Inflammatory macrophage (primary cell): ENCODE measurements at regions not wholly inside any gene's neighbourhood (a gene's known extent, or its start where the extent isn't known, plus 50 kb on each side); places are given as distances from the start of the nearest gene placed in this dataset.

ENCODE experiments used
- DNase-seq, 2 donors: peaks; one replicate each; pipeline ENCODE4 v3.0.0-alpha.2; 2020 to 2022

- no peak for DNase-seq
Observed at GRCh38 chr6:149184523-149184922, 133.0 kb upstream of the TAB2 start.

DNA sequence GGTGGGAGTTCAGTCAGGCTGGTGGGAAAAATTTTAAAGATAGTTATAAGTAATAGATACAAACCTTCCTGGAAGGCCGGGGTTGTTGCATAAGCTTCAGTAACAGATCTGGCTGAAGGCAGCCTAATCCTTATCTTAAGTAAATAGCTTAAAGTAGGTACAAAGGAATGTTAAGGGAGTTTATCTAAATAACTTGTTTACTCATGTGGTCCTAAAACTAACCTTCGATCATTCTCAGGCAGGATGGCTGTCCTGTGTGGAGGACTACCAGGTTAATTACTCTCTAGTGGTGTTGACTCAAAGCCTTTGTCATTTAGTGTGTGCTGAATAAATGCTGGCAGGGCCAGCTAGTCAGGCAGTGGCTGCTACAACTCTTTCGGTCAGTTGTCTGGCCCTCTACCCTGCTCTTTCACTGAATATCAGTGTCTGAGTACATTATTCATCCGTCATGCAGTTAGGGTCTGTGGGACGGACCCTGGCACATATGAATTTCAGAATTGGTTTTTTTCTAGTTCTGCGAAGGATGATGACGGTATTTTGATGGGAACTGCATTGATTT lies 131.6 kb upstream of the TAB2 start:
- DNase-seq = no peak

DNA sequence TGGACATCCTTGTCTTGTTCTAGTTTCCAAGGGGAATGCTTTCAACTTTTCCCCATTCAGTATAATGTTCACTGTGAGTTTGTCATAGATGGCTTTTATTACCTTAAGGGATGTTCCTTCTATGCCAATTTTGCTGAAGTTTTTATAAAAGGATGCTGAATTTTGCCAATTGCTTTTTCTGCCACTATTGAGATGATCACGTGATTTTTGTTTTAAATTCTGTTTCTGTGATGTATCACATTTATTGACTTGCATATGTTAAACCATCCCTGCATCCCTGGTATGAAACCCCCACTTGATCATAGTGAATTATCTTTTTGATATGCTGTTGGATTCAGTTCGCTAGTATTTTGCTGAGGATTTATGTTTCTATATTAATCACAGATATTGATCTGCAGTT lies 130.6 kb upstream of the TAB2 start:
- DNase-seq = no peak

- peak; percentile 64 to 74 for DNase-seq
Observed at GRCh38 chr6:149190224-149190831, 127.2 kb upstream of the TAB2 start.

DNA sequence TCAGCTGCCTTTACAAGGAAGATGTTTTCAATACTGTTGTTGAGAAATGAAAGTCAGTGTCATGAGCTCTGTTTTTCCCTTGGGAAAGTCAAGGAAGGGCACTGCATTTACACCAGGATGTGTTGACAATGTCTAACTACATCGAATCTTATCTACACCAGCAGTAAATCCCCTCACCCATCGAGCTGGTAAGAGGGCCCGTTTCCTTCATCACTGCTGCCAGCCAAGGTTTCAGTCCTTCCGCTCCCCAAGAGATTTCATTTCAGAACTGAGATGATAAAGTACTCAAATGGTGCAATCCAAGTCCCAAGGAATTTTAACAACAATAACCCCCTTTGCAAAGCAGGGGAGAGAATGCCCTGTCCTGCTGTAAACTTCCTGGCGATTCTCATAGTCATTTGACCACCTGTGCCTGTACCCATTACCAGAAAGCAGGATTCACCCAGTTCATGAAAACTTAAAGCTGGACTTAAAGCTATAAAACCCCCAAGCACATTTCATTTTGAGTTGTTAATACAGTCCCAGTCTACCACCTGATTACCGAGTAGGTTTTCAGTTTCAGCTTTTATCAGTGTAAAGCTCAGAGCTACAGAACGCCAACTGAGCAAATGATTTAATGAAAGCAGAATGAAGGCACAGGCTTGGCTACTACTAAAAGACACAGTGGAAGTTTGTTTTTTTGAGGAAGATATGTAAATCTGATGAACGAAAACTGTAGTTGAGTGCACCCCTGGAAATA lies 122.5 kb upstream of the TAB2 start:
- no peak for DNase-seq

- DNase-seq = no peak
Observed at GRCh38 chr6:149196091-149196490, 121.4 kb upstream of the TAB2 start.

- DNase-seq = no peak
Observed at GRCh38 chr6:149197482-149197881, 120.0 kb upstream of the TAB2 start.

GRCh38 chr6:149198265-149198664 lies 119.2 kb upstream of the TAB2 start:
- DNase-seq = no peak

GRCh38 chr6:149200282-149200945 lies 117.1 kb upstream of the TAB2 start:
- DNase-seq = no peak

- no peak for DNase-seq
Observed at GRCh38 chr6:149201068-149201655, 116.3 kb upstream of the TAB2 start.

GRCh38 chr6:149202100-149202499 lies 115.4 kb upstream of the TAB2 start:
- no peak for DNase-seq

GRCh38 chr6:149202952-149203351 lies 114.6 kb upstream of the TAB2 start:
- no peak for DNase-seq

GRCh38 chr6:149203509-149203908 lies 114.0 kb upstream of the TAB2 start:
- no peak for DNase-seq

DNA sequence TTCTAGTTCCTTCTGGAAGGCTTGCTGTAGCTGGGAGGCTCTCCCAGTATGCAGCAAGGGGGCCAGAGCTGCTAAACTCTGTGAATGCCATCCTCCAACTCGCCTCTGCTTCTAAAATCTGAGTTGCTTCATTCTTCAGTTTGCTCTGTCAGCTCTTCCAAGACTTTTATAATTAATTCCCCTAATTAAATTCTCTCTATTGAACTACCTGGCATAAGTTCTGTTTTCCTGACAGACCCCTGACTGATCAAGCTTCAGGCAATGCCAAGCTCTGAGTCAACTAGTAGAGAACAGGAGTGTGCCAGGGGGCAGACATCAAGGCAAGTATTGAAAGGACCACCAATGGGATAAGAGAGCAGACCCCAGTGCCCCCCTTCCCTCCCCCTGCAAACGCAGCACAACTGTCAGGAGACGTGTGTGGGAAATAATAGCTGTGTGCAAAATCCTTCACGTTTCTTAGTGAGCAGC lies 109.3 kb upstream of the TAB2 start:
- DNase-seq = no peak

DNA sequence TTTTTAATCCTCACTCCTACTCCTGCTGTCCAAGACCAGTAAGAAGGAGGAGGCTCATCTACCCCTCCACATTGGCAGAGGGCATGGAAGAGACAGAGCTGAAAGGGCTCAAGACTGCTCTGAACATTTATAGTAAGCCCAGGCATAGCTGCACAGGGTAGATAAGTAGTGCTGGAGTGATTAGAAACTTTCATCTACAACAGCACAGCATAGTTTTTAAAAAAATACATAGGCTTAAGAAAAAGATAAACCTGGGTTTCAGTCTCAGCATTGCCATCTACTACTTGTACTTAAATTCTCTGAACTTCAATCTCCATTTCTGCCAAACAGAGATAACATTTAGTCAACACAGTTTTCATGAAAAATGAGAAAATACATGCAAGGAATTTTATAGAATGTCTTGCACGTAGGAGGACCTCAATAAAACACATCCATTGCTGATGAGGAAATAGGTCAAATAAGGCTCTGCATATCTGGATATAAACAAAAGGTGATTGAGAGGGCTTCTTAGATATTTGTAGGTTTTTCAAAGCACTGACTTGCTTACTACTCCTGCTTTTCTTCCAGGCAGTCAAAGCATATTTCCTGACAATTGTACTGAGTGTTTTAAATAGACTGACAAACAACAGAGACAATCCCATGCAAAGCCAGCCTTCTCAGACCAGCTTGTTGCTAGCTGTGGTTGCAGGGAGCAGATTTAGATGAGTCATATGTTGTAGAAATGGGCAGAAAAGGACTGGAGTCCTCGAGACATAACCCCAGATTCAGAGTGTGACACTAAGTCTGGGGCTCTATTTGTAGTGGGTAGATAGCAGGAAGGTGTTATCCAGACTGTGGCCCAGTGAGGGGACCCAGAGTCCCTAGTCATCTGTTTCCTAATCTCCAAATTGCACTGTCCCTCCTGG lies 107.4 kb upstream of the TAB2 start:
- DNase-seq = peak; percentile 56 to 57

DNA sequence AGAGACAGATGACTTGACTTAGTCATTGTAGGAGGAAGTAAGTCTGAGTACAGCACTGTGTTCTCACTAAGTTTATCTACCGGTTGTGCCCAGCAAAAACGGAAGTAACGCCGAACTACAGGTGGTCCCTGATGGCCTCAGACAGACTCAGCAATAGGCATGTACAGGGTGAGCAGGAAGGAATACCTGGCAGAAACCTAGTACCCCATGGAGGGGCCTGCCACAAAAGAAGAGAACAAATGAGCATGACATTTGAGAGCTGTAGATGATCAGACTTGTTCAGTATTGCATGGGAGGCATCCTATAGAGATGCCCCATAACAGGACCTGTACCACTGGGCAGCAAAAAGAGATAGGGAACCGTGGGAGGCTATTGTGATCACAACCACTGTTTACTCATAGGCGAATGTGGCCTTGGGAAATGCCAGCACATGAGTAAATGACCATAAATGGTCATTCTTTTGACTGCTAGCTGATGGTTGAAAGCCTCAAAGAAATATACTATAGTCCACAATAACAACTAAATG lies 106.4 kb upstream of the TAB2 start:
- peak; percentile 66 to 75 for DNase-seq

DNA sequence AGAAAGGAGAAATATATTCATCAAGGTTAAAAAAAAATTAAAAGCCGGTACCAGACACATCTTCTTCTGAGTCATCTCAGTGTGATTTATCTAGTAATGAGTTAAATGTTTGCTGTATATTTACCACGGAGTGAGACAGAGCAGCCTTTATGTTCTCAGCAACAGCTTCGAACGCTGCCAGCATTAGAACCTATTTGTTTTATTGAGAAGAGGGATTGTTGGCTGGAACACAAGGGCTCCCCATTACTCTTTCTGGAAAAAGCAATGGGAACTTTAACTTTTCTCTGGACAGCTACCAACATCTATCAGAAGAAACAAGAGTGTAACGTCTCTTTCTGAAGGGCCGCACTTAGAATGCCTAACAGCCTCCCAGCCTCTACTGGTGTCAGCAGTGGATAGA lies 105.3 kb upstream of the TAB2 start:
- DNase-seq = no peak

DNA sequence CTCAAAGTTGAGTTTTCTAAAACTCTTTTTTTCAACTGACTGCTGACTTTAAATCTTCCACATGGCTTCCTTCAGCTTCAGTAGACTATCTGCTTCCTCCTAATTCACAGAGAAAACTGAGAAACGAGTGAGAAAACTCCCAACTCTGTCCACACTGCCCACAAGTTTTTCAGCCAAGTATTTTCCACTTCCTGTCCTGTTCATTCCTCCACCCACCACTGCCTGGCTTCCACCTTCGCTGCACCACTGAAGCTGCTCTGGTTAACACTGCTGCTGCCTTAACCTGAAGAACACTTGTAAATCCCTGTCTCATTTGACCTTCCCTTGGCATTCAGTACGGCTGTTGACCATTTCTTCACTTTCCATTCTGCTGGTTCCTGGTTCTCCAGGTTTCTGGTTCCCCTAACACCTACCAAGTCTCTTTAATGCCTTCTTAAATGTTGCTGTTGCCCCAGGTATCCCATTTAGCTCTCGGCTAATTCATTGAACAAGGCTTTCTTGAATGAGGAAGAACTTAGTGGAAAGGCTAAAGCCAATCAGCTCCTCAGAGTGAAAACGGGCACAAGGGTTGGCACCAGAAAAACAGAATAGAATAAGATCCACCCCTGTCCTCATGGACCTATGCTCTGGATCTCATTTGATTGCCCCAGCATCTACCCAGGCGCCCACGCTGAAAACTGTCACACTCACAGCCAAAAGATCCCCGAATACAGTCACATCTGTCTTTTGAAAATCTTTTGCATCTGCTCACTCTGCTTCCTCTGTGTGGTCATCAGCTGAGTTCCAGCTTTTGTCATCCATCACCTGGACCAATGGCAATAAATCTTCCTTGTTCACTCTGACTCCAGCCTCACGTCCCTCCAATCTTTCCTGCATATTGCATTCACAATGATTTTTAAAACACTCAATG lies 104.4 kb upstream of the TAB2 start:
- DNase-seq = peak; percentile 67 to 68

DNA sequence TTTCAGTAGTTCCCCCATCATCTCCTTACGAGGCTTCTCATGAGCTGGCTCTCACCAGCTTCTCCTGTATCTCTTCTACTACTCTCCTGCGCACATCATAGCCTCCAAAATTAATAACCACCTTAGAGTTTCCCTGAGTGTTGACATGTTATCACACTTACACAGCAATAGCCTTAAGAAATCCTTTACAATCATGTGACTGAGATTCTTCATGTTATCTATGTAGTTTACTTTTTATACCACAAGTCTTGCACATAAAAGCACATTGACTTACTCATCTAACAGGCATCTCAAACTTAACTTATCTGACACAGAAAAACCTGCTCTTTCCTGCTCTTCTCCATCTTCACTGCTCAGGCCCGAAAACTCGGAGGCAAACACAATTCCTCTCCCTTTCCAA lies 103.7 kb upstream of the TAB2 start:
- DNase-seq = peak in 1 of 2 donors; percentile 19

GRCh38 chr6:149216459-149216858 lies 101.1 kb upstream of the TAB2 start:
- no peak for DNase-seq

GRCh38 chr6:149217466-149217888 lies 100.0 kb upstream of the TAB2 start:
- DNase-seq = no peak
